GM12878 (cell line): ENCODE measurements at regions not wholly inside any gene's neighbourhood (a gene's known extent, or its start where the extent isn't known, plus 50 kb on each side); places are given as distances from the start of the nearest gene placed in this dataset.

Experiments
- ATAC-seq: fragments of 200-7000 bp; cut with Tn5 transposase; 3 replicates; pipeline ENCODE4 v1.9.1; 2020; ENCODE audit warnings: mild to moderate bottlenecking, moderate library complexity
- BruUV-seq: library from RNA; stranded (reverse); fragments of 400-500 nt; replicated peaks from 2 replicates; lab custom pipeline; 2021; lab: Mats Ljungman, UMichigan
- CTCF ChIA-PET: fragments of 300-600 bp; sonication (Branson Sonifier 250); formaldehyde crosslinking; extraction: SDS; loops from one replicate; lab custom pipeline; 2021; ENCODE audit warnings: inconsistent platforms; lab: Yijun Ruan, JAX
- POLR2A ChIA-PET: fragments of 350-600 bp; formaldehyde crosslinking; extraction: SDS; loops from one replicate; lab custom pipeline; 2021; ENCODE audit warnings: inconsistent platforms; lab: Charles Lee
- RAD21 ChIA-PET: fragments of 300-600 bp; sonication (Branson Sonifier 250); formaldehyde crosslinking; loops from one replicate; lab custom pipeline; 2023; ENCODE audit warnings: antibody characterized with exemption; ENCODE audit not compliant: unreplicated experiment; lab: Charles Lee
- SMC1A ChIA-PET: fragments of 300-600 bp; sonication (Branson Sonifier 250); formaldehyde crosslinking; loops from one replicate; lab custom pipeline; 2023; ENCODE audit not compliant: unreplicated experiment, uncharacterized antibody; lab: Charles Lee
- DNase-seq: peaks from one replicate; pipeline ENCODE4 v3.0.0-alpha.2; 2011; ENCODE audit warnings: low read depth, low spot score
- FAIRE-seq: peaks from 3 replicates; lab custom pipeline; 2011; peaks lifted over from hg19 to GRCh38; lab: Jason Lieb, UNC
- H2AFZ ChIP-seq: 2 replicates; pipeline ENCODE4 v1.6.0; 2011; ENCODE audit warnings: low read depth, low read length, control low read depth; ENCODE audit not compliant: control insufficient read depth
- H3K27ac ChIP-seq: 2 replicates; pipeline ENCODE4 v1.5.1; 2011; ENCODE audit warnings: control low read depth; ENCODE audit not compliant: control insufficient read depth, insufficient read depth
- H3K27me3 ChIP-seq, 2 experiments: replicated peaks in 1 of 2; 2 replicates each; pipeline versions ENCODE4 v1.6.0 to v1.6.1; 2011; ENCODE audit warnings: low read length in 1 of 2; ENCODE audit not compliant: control insufficient read depth in 2 of 2, insufficient read depth in 2 of 2
- H3K36me3 ChIP-seq, 2 experiments: 2 replicates each; pipeline ENCODE4 v1.5.1; 2011; ENCODE audit warnings: low read length in 1 of 2; ENCODE audit not compliant: control insufficient read depth in 2 of 2, insufficient read depth in 2 of 2
- H3K4me1 ChIP-seq: 2 replicates; pipeline ENCODE4 v1.6.1; 2011; ENCODE audit warnings: mild to moderate bottlenecking, low read length, moderate library complexity, mixed read lengths; ENCODE audit not compliant: control insufficient read depth, insufficient read depth
- H3K4me2 ChIP-seq: 2 replicates; pipeline ENCODE4 v1.6.0; 2011; ENCODE audit warnings: control low read depth; ENCODE audit not compliant: control insufficient read depth, insufficient read depth
- H3K4me3 ChIP-seq: fragments of 200-600 bp; sonication (generic); 2 replicates; pipeline ENCODE4 v1.5.1; 2016
- H3K79me2 ChIP-seq: 2 replicates; pipeline ENCODE4 v1.6.0; 2011; ENCODE audit warnings: low read length; ENCODE audit not compliant: control insufficient read depth, insufficient read depth
- H3K9ac ChIP-seq: 2 replicates; pipeline ENCODE4 v1.8.0; 2011; ENCODE audit warnings: low read length, control low read depth, mixed read lengths; ENCODE audit not compliant: control insufficient read depth, insufficient read depth
- H3K9me3 ChIP-seq: replicated peaks from 3 replicates; pipeline ENCODE4 v1.5.1; 2011; ENCODE audit warnings: mild to moderate bottlenecking, low read length; ENCODE audit not compliant: control insufficient read depth, insufficient read depth
- H4K20me1 ChIP-seq: 2 replicates; pipeline ENCODE4 v1.6.0; 2011; ENCODE audit not compliant: control insufficient read depth, insufficient read depth
- E2F4 ChIP-seq: IDR thresholded peaks from 2 replicates; pipeline ENCODE4 v1.6.1; 2012; ENCODE audit warnings: low read depth, low read length, improper control_type of control experiment
- TAF1 ChIP-seq: IDR thresholded peaks from 2 replicates; pipeline ENCODE4 v1.6.1; 2011; ENCODE audit warnings: mild to moderate bottlenecking, low read depth, low read length, borderline replicate concordance
- WGBS: methylation state at CpG from one replicate; pipeline ENCODE4 v1.1.6; 2016; ENCODE audit warnings: low lambda C conversion rate; ENCODE audit not compliant: insufficient replicate concordance, insufficient coverage; ENCODE audit errors: missing lambda C conversion rate; 5-methylcytosine and 5-hydroxymethylcytosine counted together
- in situ Hi-C: fragments of 300-500 bp; cut with MboI; formaldehyde crosslinking; loops from 9 replicates; pipeline ENCODE4 v1.14.3; 2018; ENCODE audit warnings: mixed read lengths
- intact Hi-C: fragments of 100-400 bp; cut with micrococcal nuclease; formaldehyde crosslinking; loops from one replicate; pipeline ENCODE4 v1.14.2; 2022; ENCODE audit not compliant: unreplicated experiment

GRCh38 chr6:40722553-40723258, 135.5 kb upstream of the LRFN2 start:
- FAIRE-seq (no peak), DNase-seq (no peak), ATAC-seq (no peak)
- ChIA-PET CTCF (no interaction called here), SMC1A (no interaction called here), POLR2A (no interaction called here), RAD21 (no interaction called here)
- Histone ChIP-seq H3K27me3 (no peaks in the 10 kb centered on the region), H3K9ac (no peak overlapping the region), H3K79me2 (no peaks in the 10 kb centered on the region), H3K9me3 (no peaks in the 10 kb centered on the region), H3K36me3 (no peaks in the 10 kb centered on the region), H4K20me1 (no peaks in the 10 kb centered on the region), H3K4me1 (peaks cover 19% of the 10 kb centered on the region), H3K4me2 (no peak overlapping the region), H2AFZ (no peak overlapping the region), H3K27ac (no peak overlapping the region), H3K4me3 (no peak overlapping the region)
- in situ Hi-C loops (no loop called here), intact Hi-C loops (no loop called here)
- no peak for TF ChIP-seq TAF1
- 0% methylated on average over 3 of the region's 3 CpGs for WGBS
- no TSS peak for BruUV-seq

GRCh38 chr6:40722091-40722490, 134.9 kb upstream of the LRFN2 start:
- DNase-seq (no peak), FAIRE-seq (no peak)
- ChIA-PET SMC1A (no interaction called here), RAD21 (no interaction called here), CTCF (no interaction called here)
- H3K27me3 ChIP-seq, result no peaks in the 10 kb centered on the region
- in situ Hi-C loops, result no loop called here
- H3K9ac ChIP-seq, result no peak overlapping the region
- 31% methylated on average over 4 of the region's 4 CpGs for WGBS
- H3K4me2 ChIP-seq, result no peak overlapping the region
- H3K4me3 ChIP-seq, result no peak overlapping the region
- BruUV-seq, result no TSS peak
- H3K4me1 ChIP-seq, result peaks cover 19% of the 10 kb centered on the region
- H3K79me2 ChIP-seq, result no peaks in the 10 kb centered on the region
- intact Hi-C loops, result no loop called here
- H3K36me3 ChIP-seq, result no peaks in the 10 kb centered on the region
- no peak overlapping the region for H2AFZ ChIP-seq
- H3K9me3 ChIP-seq, result no peaks in the 10 kb centered on the region
- no peak overlapping the region for H3K27ac ChIP-seq
- TF ChIP-seq E2F4, result no peak
- TF ChIP-seq, all 136 proteins: peak for 0
- H4K20me1 ChIP-seq, result no peaks in the 10 kb centered on the region
- POLR2A ChIA-PET, result no interaction called here
- no peak for ATAC-seq
